CD14-positive monocyte (primary cell): ENCODE measurements at regions not wholly inside any gene's neighbourhood (a gene's known extent, or its start where the extent isn't known, plus 50 kb on each side); places are given as distances from the start of the nearest gene placed in this dataset.

Experiments used
- DNase-seq, 3 donors: peaks; one replicate each; pipeline ENCODE4 v3.0.0-alpha.2; 2011 to 2022
- H2AFZ ChIP-seq: 2 replicates; pipeline ENCODE4 v1.6.0; 2012; ENCODE audit warnings: mild to moderate bottlenecking, low read depth, low read length, inconsistent platforms; ENCODE audit not compliant: insufficient read depth, poor library complexity, severe bottlenecking
- H3K27ac ChIP-seq, 2 donors: 1 replicate in 1 of 2; 2 replicates in 1 of 2; pipeline ENCODE4 v1.5.1; 2012 to 2013; ENCODE audit warnings: low read length in 2 of 2, control low read depth in 1 of 2, inconsistent platforms in 1 of 2, low read depth in 1 of 2, mild to moderate bottlenecking in 1 of 2
- H3K27me3 ChIP-seq, 2 donors: one replicate each; pipeline versions ENCODE4 v1.6.0 to v1.6.1; 2011 to 2013; ENCODE audit warnings: low read length in 2 of 2; ENCODE audit not compliant: control insufficient read depth in 2 of 2, insufficient read depth in 2 of 2
- H3K36me3 ChIP-seq, 2 donors: replicated peaks in 1 of 2; 1 replicate in 1 of 2; 2 replicates in 1 of 2; pipeline versions ENCODE4 v1.5.1 to v1.6.1; 2012 to 2013; ENCODE audit warnings: low read length in 2 of 2, control low read depth in 1 of 2, inconsistent platforms in 1 of 2, mild to moderate bottlenecking in 1 of 2; ENCODE audit not compliant: insufficient read depth in 2 of 2, control insufficient read depth in 1 of 2
- H3K4me1 ChIP-seq, 2 donors: 1 replicate in 1 of 2; 2 replicates in 1 of 2; pipeline versions ENCODE4 v1.5.1 to v1.6.1; 2012 to 2013; ENCODE audit warnings: low read length in 2 of 2, control low read depth in 1 of 2, inconsistent platforms in 1 of 2, mild to moderate bottlenecking in 1 of 2, moderate library complexity in 1 of 2; ENCODE audit not compliant: insufficient read depth in 2 of 2, control insufficient read depth in 1 of 2
- H3K4me2 ChIP-seq: replicated peaks from 2 replicates; pipeline ENCODE3; 2012; ENCODE audit warnings: low read length, moderate library complexity, mild to moderate bottlenecking; ENCODE audit not compliant: poor library complexity, severe bottlenecking; ENCODE audit errors: extremely low read depth
- H3K4me3 ChIP-seq, 3 experiments: fragments of 200-600 bp in 1 of 3; sonication (generic) in 1 of 3; replicated peaks in 1 of 3; 1 replicate in 2 of 3; 2 replicates in 1 of 3; pipeline ENCODE4 v1.5.1; 2011 to 2013; ENCODE audit warnings: low read length in 3 of 3, mild to moderate bottlenecking in 3 of 3, control low read depth in 2 of 3, low read depth in 2 of 3, inconsistent platforms in 1 of 3, moderate library complexity in 1 of 3
- H3K79me2 ChIP-seq: 2 replicates; pipeline ENCODE4 v1.6.0; 2012; ENCODE audit warnings: mild to moderate bottlenecking, control low read depth, inconsistent platforms, low read length, moderate library complexity; ENCODE audit not compliant: insufficient read depth
- H3K9ac ChIP-seq: 2 replicates; pipeline ENCODE4 v1.6.0; 2017; ENCODE audit warnings: low read length, mild to moderate bottlenecking; ENCODE audit not compliant: insufficient read depth, poor library complexity, severe bottlenecking
- H3K9me3 ChIP-seq, 2 donors: replicated peaks in 1 of 2; 1 replicate in 1 of 2; 2 replicates in 1 of 2; pipeline versions ENCODE4 v1.5.1 to v1.6.1; 2012 to 2013; ENCODE audit warnings: low read length in 2 of 2, control low read depth in 1 of 2; ENCODE audit not compliant: control insufficient read depth in 1 of 2, insufficient read depth in 1 of 2
- H4K20me1 ChIP-seq: 2 replicates; pipeline ENCODE4 v1.6.0; 2012; ENCODE audit warnings: mild to moderate bottlenecking, low read length, control low read depth, moderate library complexity; ENCODE audit not compliant: insufficient read depth
- H3K27ac Mint-ChIP-seq, 7 donors: one replicate each; pipeline ENCODE4 v1.8.0; 2020; ENCODE audit warnings: mild to moderate bottlenecking in 7 of 7, mixed read lengths in 7 of 7, moderate library complexity in 6 of 7, inconsistent platforms in 2 of 7
- H3K27me3 Mint-ChIP-seq, 3 donors: one replicate each; pipeline ENCODE4 v1.8.0; 2021 to 2022; ENCODE audit warnings: low read depth in 3 of 3, mild to moderate bottlenecking in 3 of 3, mixed read lengths in 3 of 3, moderate library complexity in 3 of 3, inconsistent platforms in 1 of 3
- H3K36me3 Mint-ChIP-seq, 2 donors: one replicate each; pipeline ENCODE4 v1.8.0; 2020; ENCODE audit warnings: mixed read lengths in 2 of 2, inconsistent platforms in 1 of 2, mild to moderate bottlenecking in 1 of 2
- H3K4me1 Mint-ChIP-seq: one replicate; pipeline ENCODE4 v1.8.0; 2020; ENCODE audit warnings: mild to moderate bottlenecking, mixed read lengths
- H3K4me3 Mint-ChIP-seq, 2 donors: one replicate each; pipeline ENCODE4 v1.8.0; 2020; ENCODE audit warnings: mild to moderate bottlenecking in 2 of 2, mixed read lengths in 2 of 2, moderate library complexity in 1 of 2
- H3K9me3 Mint-ChIP-seq, 7 donors: one replicate each; pipeline ENCODE4 v1.8.0; 2020 to 2022; ENCODE audit warnings: mixed read lengths in 7 of 7, mild to moderate bottlenecking in 6 of 7, moderate library complexity in 6 of 7, inconsistent platforms in 2 of 7
- CTCF ChIP-seq: fragments of 200-600 bp; IDR thresholded peaks from one replicate; pipeline ENCODE4 v1.8.0; 2022; ENCODE audit warnings: antibody characterized with exemption, mild to moderate bottlenecking
- WGBS: methylation state at CpG from one replicate; pipeline ENCODE4 v1.1.5; 2013; ENCODE audit warnings: missing lambda C conversion rate; ENCODE audit not compliant: insufficient coverage; 5-methylcytosine and 5-hydroxymethylcytosine counted together
- intact Hi-C, 2 donors: fragments of 100-400 bp; cut with micrococcal nuclease; formaldehyde crosslinking; loops; one replicate each; pipeline versions ENCODE4 v1.15.0 to v1.15.1; 2023

- no peaks in the 10 kb centered on the region for H3K9me3 ChIP-seq
- Mint-ChIP-seq H3K4me3 (no peak overlapping the region), H3K36me3 (no peaks in the 10 kb centered on the region), H3K9me3 (peaks cover 0 to 10% (median 5%) of the 10 kb centered on the region in 7 donors), H3K27me3 (peaks cover 0 to 3% (median 0%) of the 10 kb centered on the region in 3 donors), H3K4me1 (no peaks in the 10 kb centered on the region), H3K27ac (no peak overlapping the region)
- no peak overlapping the region for H3K9ac ChIP-seq
- H3K36me3 ChIP-seq, result no peaks in the 10 kb centered on the region
- H3K4me1 ChIP-seq, result no peaks in the 10 kb centered on the region
- H4K20me1 ChIP-seq, result no peaks in the 10 kb centered on the region
- WGBS, result no CpG with 5 or more reads among the region's 4 CpGs
- no peak overlapping the region for H3K4me2 ChIP-seq
- no peak for TF ChIP-seq CTCF
- H2AFZ ChIP-seq, result no peak overlapping the region
- H3K27ac ChIP-seq, result no peak overlapping the region
- no peaks in the 10 kb centered on the region for H3K27me3 ChIP-seq
- intact Hi-C loops, result no loop called here
- no peak for DNase-seq
- H3K79me2 ChIP-seq, result no peaks in the 10 kb centered on the region
- H3K4me3 ChIP-seq, result no peak overlapping the region
These were observed 377.1 kb upstream of the TPM1 start for GRCh38 chr15:62665449-62665848.

GRCh38 chr15:62666046-62666445 is 376.5 kb upstream of the TPM1 start:
- Mint-ChIP-seq H3K4me3 (no peak overlapping the region), H3K27ac (no peak overlapping the region), H3K27me3 (peaks cover 0 to 3% (median 0%) of the 10 kb centered on the region in 3 donors), H3K9me3 (peaks cover 0 to 11% (median 6%) of the 10 kb centered on the region in 7 donors), H3K36me3 (no peaks in the 10 kb centered on the region), H3K4me1 (no peaks in the 10 kb centered on the region)
- Histone ChIP-seq H3K27me3 (no peaks in the 10 kb centered on the region), H3K4me3 (no peak overlapping the region), H3K4me2 (no peak overlapping the region), H3K4me1 (no peaks in the 10 kb centered on the region), H2AFZ (no peak overlapping the region), H3K9ac (no peak overlapping the region), H3K27ac (no peak overlapping the region), H4K20me1 (no peaks in the 10 kb centered on the region), H3K36me3 (no peaks in the 10 kb centered on the region), H3K9me3 (no peaks in the 10 kb centered on the region), H3K79me2 (no peaks in the 10 kb centered on the region)
- WGBS, result 89% methylated on average over 3 of the region's 4 CpGs
- no peak for DNase-seq
- no peak for TF ChIP-seq CTCF
- intact Hi-C loops, result no loop called here
